Right lobe of liver (tissue), 4 donors: ENCODE measurements at regions not wholly inside any gene's neighbourhood (a gene's known extent, or its start where the extent isn't known, plus 50 kb on each side); places are given as distances from the start of the nearest gene placed in this dataset.

ENCODE experiments used
- CTCF ChIP-seq, 4 donors: fragments of 200-600 bp in 3 of 4; fragments of 450-650 bp in 1 of 4; IDR thresholded peaks; one replicate each; pipeline versions ENCODE4 v1.5.1 to v1.8.0; 2016 to 2022; ENCODE audit warnings: antibody characterized with exemption in 4 of 4, mild to moderate bottlenecking in 2 of 4
- POLR2A ChIP-seq: fragments of 450-650 bp; IDR thresholded peaks from one replicate; pipeline ENCODE4 v1.6.1; 2017; ENCODE audit warnings: antibody characterized with exemption, mild to moderate bottlenecking
- donor health status: DM: no; HTN: no; CAD: no.
- donor health status: DM: no; HTN: no; CAD: no.
- donor health status: DM: no; HTN: yes; CAD: no.

GRCh38 chr18:52216109-52216508 lies 123.9 kb upstream of the DCC start:
- no peak for TF ChIP-seq POLR2A
- no peak for TF ChIP-seq CTCF (IDR thresholded peaks at IDR 0.05)
